ENCODE measurements at regions not wholly inside any gene's neighbourhood (a gene's known extent, or its start where the extent isn't known, plus 50 kb on each side); places are given as distances from the start of the nearest gene placed in this dataset.
"Not testable (repeated sequence)": the region's sequence is repeated elsewhere in the genome, so short reads cannot be mapped to it uniquely, and the experiment has no call there.

DNA sequence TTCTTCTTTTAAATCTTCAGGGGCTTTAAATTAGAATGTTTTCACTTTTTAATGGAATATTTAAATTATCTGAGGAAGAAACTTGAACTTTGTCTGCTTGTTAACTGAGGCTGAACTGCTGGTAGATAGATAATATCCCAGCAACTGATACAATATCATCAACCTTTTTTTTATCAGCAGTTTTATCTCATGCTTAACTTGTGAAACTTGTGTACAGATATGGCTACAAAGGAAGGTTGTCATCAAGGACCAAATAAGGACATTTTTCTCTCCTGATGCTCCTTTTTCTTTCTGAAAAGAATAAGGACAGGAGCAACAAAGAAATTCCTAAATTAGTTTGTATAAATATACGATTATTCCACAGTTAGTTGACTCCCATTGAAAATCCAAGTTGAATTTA lies 66.4 kb upstream of the KBTBD8 start:
- no peak for DNase-seq (ENCODE audit: low read depth)
- no peak overlapping the region for H3K4me3 ChIP-seq (ENCODE audit: low read depth, low read length)
- no peak for TF ChIP-seq CTCF (IDR thresholded peaks at IDR 0.05; ENCODE audit: control insufficient read depth, extremely low read depth, insufficient read depth)

DNA sequence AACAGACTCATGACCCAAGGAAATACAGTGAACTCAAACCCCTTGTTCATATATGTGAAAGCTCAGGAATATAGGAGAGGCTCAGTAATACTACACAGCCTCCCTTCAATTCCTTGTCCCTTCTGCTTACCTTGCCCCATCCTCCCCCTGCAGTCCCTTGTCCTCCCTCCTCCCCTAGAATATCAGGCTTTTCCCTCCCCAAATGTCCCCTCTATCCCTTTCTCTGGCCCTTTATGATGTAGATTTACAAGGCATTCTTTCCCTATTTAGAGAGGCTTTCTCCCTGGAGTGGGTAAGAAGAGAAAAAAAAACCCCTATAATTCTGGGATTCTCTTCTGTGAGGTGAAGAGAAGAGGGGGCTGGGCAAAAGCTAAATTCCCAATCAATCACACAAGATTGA lies 64.9 kb upstream of the KBTBD8 start:
- no peak overlapping the region for H3K4me3 ChIP-seq (ENCODE audit: low read depth, low read length)
- TF ChIP-seq CTCF (IDR thresholded peaks at IDR 0.05; ENCODE audit: control insufficient read depth, extremely low read depth, insufficient read depth), result no peak
- DNase-seq (ENCODE audit: low read depth), result no peak

DNA sequence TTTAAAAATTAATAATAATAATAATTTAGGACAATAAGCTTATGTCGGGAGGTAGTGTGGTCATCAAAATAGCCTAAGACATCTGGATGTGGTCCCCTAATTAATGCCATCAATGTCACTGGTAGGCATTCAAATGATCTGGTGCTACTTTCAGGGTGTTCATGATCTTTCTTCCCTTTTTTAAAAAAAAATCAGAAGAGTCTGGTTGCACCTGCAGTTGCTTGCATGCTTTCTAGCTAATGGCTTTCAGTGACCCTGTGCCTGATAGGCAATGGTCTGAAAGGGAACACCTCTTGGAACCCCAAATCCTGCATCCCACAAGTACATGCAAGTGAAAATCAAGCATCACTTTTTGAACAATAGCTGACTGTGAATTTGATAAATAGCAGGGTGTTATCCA lies 64.1 kb upstream of the KBTBD8 start:
- TF ChIP-seq CTCF (IDR thresholded peaks at IDR 0.05; ENCODE audit: control insufficient read depth, extremely low read depth, insufficient read depth), result no peak
- DNase-seq (ENCODE audit: low read depth), result no peak
- no peak overlapping the region for H3K4me3 ChIP-seq (ENCODE audit: low read depth, low read length)

GRCh38 chr3:66934725-66935124 lies 63.4 kb upstream of the KBTBD8 start:
- H3K4me3 ChIP-seq (ENCODE audit: low read depth, low read length), result no peak overlapping the region
- no peak for TF ChIP-seq CTCF (IDR thresholded peaks at IDR 0.05; ENCODE audit: control insufficient read depth, extremely low read depth, insufficient read depth)
- DNase-seq (ENCODE audit: low read depth), result no peak

DNA sequence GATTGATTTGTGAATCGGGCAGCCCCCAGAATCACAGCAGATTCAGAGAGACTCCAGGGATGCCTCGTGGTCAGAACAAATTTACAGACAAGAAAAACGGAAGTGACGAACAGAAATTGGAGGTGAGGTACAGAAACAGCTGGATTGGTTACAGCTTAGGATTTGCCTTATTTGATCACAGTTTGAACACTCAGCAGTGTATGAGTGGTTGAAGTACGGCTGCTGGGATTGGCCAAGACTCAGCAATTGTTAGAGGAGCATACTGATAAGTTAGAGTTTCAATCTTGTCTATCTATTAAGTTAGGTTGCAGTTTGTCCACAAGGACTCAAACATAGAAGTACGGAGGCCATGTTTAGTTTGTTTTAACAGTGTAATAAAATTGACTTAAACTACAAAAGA lies 61.1 kb upstream of the KBTBD8 start:
- peak; percentile 4 for DNase-seq (ENCODE audit: low read depth)
- not testable (repeated sequence) for H3K4me3 ChIP-seq (ENCODE audit: low read depth, low read length)

DNA sequence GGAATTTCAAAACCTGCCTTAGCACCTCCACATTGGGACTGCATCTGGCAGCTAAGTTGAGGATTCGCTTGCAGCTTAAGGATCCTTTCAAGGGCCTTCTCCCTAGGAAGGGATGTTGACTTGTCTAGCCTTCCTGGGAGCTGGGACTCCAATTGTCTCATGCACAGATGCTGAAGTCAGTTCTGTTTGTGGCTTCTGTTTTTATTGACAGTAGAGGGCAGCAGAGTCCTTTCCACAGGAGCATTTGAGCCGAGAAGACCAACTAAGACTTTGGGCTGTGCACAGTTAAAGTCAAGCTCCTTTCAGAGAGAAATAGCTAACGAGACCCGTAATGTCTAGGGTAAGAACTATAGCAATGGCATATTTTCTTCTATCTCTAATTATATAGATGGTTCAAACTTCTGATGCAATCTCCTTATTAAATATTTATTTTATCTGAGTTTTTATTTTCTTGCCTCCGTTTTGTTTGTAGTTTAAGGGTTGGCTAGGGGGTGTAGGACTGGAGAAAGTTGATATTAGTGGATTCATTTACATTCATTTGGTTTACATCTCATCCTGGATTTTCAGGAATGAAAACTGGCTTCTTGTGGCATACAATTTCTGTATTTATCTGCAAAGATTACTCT lies 59.7 kb upstream of the KBTBD8 start:
- DNase-seq (ENCODE audit: low read depth), result peak; percentile 27
- peak; percentile 82 for TF ChIP-seq CTCF (IDR thresholded peaks at IDR 0.05; ENCODE audit: control insufficient read depth, extremely low read depth, insufficient read depth)
- H3K4me3 ChIP-seq (ENCODE audit: low read depth, low read length), result no peak overlapping the region

DNA sequence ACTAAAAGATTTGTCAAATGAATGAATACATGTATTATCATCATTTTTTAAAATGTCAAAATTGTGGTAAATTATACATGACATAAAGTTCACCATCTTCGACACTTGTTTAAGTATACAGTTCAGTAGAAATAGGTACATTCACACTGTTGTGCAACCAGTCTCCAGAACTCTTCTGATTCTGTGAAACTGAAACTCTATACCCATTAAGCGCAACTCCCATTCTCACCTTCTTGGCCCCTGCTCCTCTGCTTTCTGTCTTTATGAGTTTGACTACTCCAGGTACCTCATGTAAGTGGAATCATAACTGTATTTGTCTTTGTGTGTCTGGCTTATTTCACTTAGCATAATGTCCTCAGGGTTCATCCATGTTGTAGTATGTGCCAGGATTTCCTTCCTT lies 50.1 kb upstream of the KBTBD8 start:
- DNase-seq (ENCODE audit: low read depth), result no peak
- no peak for TF ChIP-seq CTCF (IDR thresholded peaks at IDR 0.05; ENCODE audit: control insufficient read depth, extremely low read depth, insufficient read depth)
- H3K4me3 ChIP-seq (ENCODE audit: low read depth, low read length), result no peak overlapping the region

All from LNCaP clone FGC (cell line).